ENCODE measurements at regions not wholly inside any gene's neighbourhood (a gene's known extent, or its start where the extent isn't known, plus 50 kb on each side); places are given as distances from the start of the nearest gene placed in this dataset.

DNA sequence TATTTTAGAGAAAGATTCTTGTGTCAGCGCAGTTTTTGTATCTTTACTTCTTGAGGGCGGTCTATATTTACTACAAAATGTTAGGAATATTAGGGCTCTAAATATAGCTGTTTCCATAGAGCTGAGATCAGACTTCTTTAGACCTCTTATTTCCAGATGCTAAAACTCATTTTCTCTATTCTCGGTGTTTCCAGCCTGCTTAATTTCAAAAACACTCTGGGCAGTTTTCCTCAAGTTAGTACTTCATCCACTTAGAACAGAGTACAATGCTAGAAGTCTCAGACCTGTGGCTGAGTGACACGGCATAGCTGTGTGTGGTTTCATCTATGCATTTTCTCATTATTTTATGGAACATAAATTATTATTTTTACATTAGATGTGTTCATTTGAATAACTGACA lies 346.6 kb downstream of the PABPC4L start:
- no peak for TF ChIP-seq POLR2A (IDR thresholded peaks at IDR 0.05)
- TF ChIP-seq, protein P1, sequence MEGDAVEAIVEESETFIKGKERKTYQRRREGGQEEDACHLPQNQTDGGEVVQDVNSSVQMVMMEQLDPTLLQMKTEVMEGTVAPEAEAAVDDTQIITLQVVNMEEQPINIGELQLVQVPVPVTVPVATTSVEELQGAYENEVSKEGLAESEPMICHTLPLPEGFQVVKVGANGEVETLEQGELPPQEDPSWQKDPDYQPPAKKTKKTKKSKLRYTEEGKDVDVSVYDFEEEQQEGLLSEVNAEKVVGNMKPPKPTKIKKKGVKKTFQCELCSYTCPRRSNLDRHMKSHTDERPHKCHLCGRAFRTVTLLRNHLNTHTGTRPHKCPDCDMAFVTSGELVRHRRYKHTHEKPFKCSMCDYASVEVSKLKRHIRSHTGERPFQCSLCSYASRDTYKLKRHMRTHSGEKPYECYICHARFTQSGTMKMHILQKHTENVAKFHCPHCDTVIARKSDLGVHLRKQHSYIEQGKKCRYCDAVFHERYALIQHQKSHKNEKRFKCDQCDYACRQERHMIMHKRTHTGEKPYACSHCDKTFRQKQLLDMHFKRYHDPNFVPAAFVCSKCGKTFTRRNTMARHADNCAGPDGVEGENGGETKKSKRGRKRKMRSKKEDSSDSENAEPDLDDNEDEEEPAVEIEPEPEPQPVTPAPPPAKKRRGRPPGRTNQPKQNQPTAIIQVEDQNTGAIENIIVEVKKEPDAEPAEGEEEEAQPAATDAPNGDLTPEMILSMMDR (IDR thresholded peaks at IDR 0.05): no peak
- no peak for TF ChIP-seq POLR2AphosphoS5 (IDR thresholded peaks at IDR 0.05)
- TF ChIP-seq EP300 (IDR thresholded peaks at IDR 0.05): no peak

Measured in upper lobe of left lung (tissue), 4 donors.